WTC11 (cell line): ENCODE measurements at regions not wholly inside any gene's neighbourhood (a gene's known extent, or its start where the extent isn't known, plus 50 kb on each side); places are given as distances from the start of the nearest gene placed in this dataset.

ENCODE experiments used
- ATAC-seq: fragments of 200-7000 bp; cut with Tn5 transposase; 2 replicates; pipeline ENCODE4 v1.10.0; 2021; ENCODE audit warnings: mild to moderate bottlenecking, moderate library complexity
- CTCF ChIA-PET: fragments of 300-600 bp; sonication (Branson Sonifier 250); formaldehyde crosslinking; loops from one replicate; lab custom pipeline; 2021; ENCODE audit warnings: antibody characterized with exemption; lab: Charles Lee
- POLR2A ChIA-PET: fragments of 350-600 bp; sonication (Branson Sonifier 250); formaldehyde crosslinking; loops from one replicate; lab custom pipeline; 2021; ENCODE audit warnings: antibody characterized with exemption; lab: Charles Lee
- DNase-seq: peaks from one replicate; pipeline ENCODE4 v3.0.0; 2021; ENCODE audit warnings: low spot score
- H3K27ac Mint-ChIP-seq: 2 replicates; pipeline ENCODE4 v1.8.0; 2021; ENCODE audit warnings: mixed read lengths
- H3K27me3 Mint-ChIP-seq: 2 replicates; pipeline ENCODE4 v1.8.0; 2021; ENCODE audit warnings: low read depth, mild to moderate bottlenecking, moderate library complexity, mixed read lengths
- H3K36me3 Mint-ChIP-seq: 2 replicates; pipeline ENCODE4 v1.8.0; 2021; ENCODE audit warnings: mixed read lengths
- H3K4me1 Mint-ChIP-seq: 2 replicates; pipeline ENCODE4 v1.8.0; 2022; ENCODE audit warnings: mixed read lengths
- H3K4me3 Mint-ChIP-seq: 2 replicates; pipeline ENCODE4 v1.8.0; 2021; ENCODE audit warnings: mild to moderate bottlenecking, moderate library complexity, mixed read lengths
- H3K9me3 Mint-ChIP-seq: 2 replicates; pipeline ENCODE4 v1.8.0; 2021; ENCODE audit warnings: mixed read lengths
- CBFB ChIP-seq: sonication (generic); formaldehyde crosslinking; IDR thresholded peaks from 2 replicates; pipeline ENCODE4 v1.8.1; 2022; ENCODE audit warnings: mild to moderate bottlenecking, low read depth, missing genetic modification reagents
- EMX1 ChIP-seq: fragments of 250-450 bp; sonication (Bioruptor Pico); IDR thresholded peaks from 2 replicates; pipeline ENCODE4 v1.8.0; 2021; ENCODE audit warnings: mild to moderate bottlenecking
- FOXP1 ChIP-seq: sonication (generic); formaldehyde crosslinking; IDR thresholded peaks from 2 replicates; pipeline ENCODE4 v1.8.0; 2022; ENCODE audit warnings: missing genetic modification reagents, mild to moderate bottlenecking, moderate library complexity, borderline replicate concordance
- IRF2 ChIP-seq: sonication (generic); formaldehyde crosslinking; IDR thresholded peaks from 2 replicates; pipeline ENCODE4 v1.8.0; 2022; ENCODE audit warnings: low read depth, missing genetic modification reagents, borderline replicate concordance
- NFE2L1 ChIP-seq: sonication (generic); formaldehyde crosslinking; IDR thresholded peaks from 2 replicates; pipeline ENCODE4 v1.8.1; 2023; ENCODE audit warnings: missing genetic modification reagents
- OVOL2 ChIP-seq: fragments of 250-450 bp; sonication (Bioruptor Pico); IDR thresholded peaks from 2 replicates; pipeline ENCODE4 v1.9.0; 2021; ENCODE audit warnings: mild to moderate bottlenecking, borderline replicate concordance
- RORB ChIP-seq: fragments of 250-450 bp; sonication (Bioruptor Pico); IDR thresholded peaks from 2 replicates; pipeline ENCODE4 v1.9.0; 2021; ENCODE audit warnings: mild to moderate bottlenecking
- SOX15 ChIP-seq: fragments of 250-450 bp; sonication (Bioruptor Pico); IDR thresholded peaks from 2 replicates; pipeline ENCODE4 v1.9.0; 2021; ENCODE audit warnings: mild to moderate bottlenecking
- SP1 ChIP-seq: sonication (generic); formaldehyde crosslinking; conservative IDR thresholded peaks from 2 replicates; pipeline ENCODE4 v1.8.1; 2022; ENCODE audit warnings: missing genetic modification reagents
- TEAD1 ChIP-seq: sonication (generic); formaldehyde crosslinking; IDR thresholded peaks from 2 replicates; pipeline ENCODE4 v1.8.0; 2022; ENCODE audit warnings: mild to moderate bottlenecking, missing genetic modification reagents
- ZNF121 ChIP-seq: sonication (generic); formaldehyde crosslinking; IDR thresholded peaks from 2 replicates; pipeline ENCODE4 v1.8.0; 2023; ENCODE audit warnings: missing genetic modification reagents
- ZNF263 ChIP-seq: sonication (generic); formaldehyde crosslinking; IDR thresholded peaks from 2 replicates; pipeline ENCODE4 v1.8.1; 2022; ENCODE audit warnings: low read depth, mild to moderate bottlenecking, moderate library complexity, missing genetic modification reagents
- ZNF671 ChIP-seq: fragments of 250-450 bp; sonication (Bioruptor Pico); IDR thresholded peaks from 2 replicates; pipeline ENCODE4 v1.8.0; 2021; ENCODE audit warnings: mild to moderate bottlenecking
- TF ChIP-seq, protein P1 (sequence below): sonication (generic); formaldehyde crosslinking; IDR thresholded peaks from 2 replicates; pipeline ENCODE4 v1.8.0; 2023; ENCODE audit warnings: missing genetic modification reagents
- TF ChIP-seq, protein P2 (sequence below): sonication (generic); formaldehyde crosslinking; IDR thresholded peaks from 2 replicates; pipeline ENCODE4 v1.8.0; 2022; ENCODE audit warnings: mild to moderate bottlenecking, missing genetic modification reagents
- TF ChIP-seq, protein P3 (sequence below): sonication (generic); formaldehyde crosslinking; IDR thresholded peaks from 2 replicates; pipeline ENCODE4 v1.8.1; 2023; ENCODE audit warnings: mild to moderate bottlenecking, missing genetic modification reagents, borderline replicate concordance
- TF ChIP-seq, protein P4 (sequence below): fragments of 250-450 bp; sonication (Bioruptor Pico); IDR thresholded peaks from 2 replicates; pipeline ENCODE4 v1.9.0; 2021; ENCODE audit warnings: mild to moderate bottlenecking
- TF ChIP-seq, protein P5 (sequence below): sonication (generic); formaldehyde crosslinking; IDR thresholded peaks from 2 replicates; pipeline ENCODE4 v1.8.1; 2023; ENCODE audit warnings: mild to moderate bottlenecking, missing genetic modification reagents, moderate library complexity
- TF ChIP-seq, protein P6 (sequence below): sonication (generic); formaldehyde crosslinking; conservative IDR thresholded peaks from 2 replicates; pipeline ENCODE4 v1.8.1; 2022; ENCODE audit warnings: mild to moderate bottlenecking, missing genetic modification reagents
- TF ChIP-seq, protein P7 (sequence below): fragments of 200-600 bp; IDR thresholded peaks from 2 replicates; pipeline ENCODE4 v1.8.0; 2022; ENCODE audit warnings: antibody characterized with exemption

DNA sequence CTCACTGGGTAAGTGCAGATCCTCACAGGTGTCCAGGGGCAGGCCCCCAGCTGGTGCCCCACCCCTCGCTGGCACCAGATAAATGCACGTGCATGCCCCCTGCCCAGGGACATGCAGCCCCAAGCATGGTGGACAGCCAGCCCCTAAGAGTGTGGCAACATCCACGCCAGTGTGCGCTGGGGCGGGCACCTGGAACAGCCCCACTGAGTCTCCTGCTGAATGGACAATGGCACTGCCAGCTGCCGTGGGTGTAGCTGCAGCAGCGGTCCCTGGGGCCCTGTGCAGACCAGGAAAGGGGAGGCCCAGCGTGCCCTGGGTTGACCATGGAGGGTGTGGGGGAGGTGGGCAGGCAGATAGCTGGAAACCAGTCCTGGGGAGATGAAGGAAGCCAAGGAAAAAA, 538.7 kb upstream of the SGCG start:
- no peaks in the 10 kb centered on the region; the same call in 1 of the 2 replicates for H3K27me3 Mint-ChIP-seq
- ChIA-PET CTCF (no interaction called here), POLR2A (no interaction called here)
- no peaks in the 10 kb centered on the region for H3K36me3 Mint-ChIP-seq
- H3K9me3 Mint-ChIP-seq: 0 out of 2 replicates have a peak, but pooled peaks cover 4% of the 10 kb centered on the region
- ATAC-seq (no peak), DNase-seq (no peak)
- H3K4me3 Mint-ChIP-seq: no peak overlapping the region
- H3K4me1 Mint-ChIP-seq: no peaks in the 10 kb centered on the region
- TF ChIP-seq TEAD1 (CRISPR knock-in tag) (no peak), IRF2 (CRISPR knock-in tag) (no peak), RORB (no peak), SP1 (CRISPR knock-in tag) (no peak), FOXP1 (CRISPR knock-in tag) (no peak), ZNF671 (CRISPR knock-in tag) (no peak), CBFB (CRISPR knock-in tag) (no peak), EMX1 (no peak), SOX15 (CRISPR knock-in tag) (no peak), OVOL2 (CRISPR knock-in tag) (no peak)
- TF ChIP-seq, protein P1, sequence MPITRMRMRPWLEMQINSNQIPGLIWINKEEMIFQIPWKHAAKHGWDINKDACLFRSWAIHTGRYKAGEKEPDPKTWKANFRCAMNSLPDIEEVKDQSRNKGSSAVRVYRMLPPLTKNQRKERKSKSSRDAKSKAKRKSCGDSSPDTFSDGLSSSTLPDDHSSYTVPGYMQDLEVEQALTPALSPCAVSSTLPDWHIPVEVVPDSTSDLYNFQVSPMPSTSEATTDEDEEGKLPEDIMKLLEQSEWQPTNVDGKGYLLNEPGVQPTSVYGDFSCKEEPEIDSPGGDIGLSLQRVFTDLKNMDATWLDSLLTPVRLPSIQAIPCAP (CRISPR knock-in tag): no peak
- TF ChIP-seq, protein P2, sequence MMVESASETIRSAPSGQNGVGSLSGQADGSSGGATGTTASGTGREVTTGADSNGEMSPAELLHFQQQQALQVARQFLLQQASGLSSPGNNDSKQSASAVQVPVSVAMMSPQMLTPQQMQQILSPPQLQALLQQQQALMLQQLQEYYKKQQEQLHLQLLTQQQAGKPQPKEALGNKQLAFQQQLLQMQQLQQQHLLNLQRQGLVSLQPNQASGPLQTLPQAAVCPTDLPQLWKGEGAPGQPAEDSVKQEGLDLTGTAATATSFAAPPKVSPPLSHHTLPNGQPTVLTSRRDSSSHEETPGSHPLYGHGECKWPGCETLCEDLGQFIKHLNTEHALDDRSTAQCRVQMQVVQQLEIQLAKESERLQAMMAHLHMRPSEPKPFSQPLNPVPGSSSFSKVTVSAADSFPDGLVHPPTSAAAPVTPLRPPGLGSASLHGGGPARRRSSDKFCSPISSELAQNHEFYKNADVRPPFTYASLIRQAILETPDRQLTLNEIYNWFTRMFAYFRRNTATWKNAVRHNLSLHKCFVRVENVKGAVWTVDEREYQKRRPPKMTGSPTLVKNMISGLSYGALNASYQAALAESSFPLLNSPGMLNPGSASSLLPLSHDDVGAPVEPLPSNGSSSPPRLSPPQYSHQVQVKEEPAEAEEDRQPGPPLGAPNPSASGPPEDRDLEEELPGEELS (CRISPR knock-in tag): no peak
- TF ChIP-seq, protein P3, sequence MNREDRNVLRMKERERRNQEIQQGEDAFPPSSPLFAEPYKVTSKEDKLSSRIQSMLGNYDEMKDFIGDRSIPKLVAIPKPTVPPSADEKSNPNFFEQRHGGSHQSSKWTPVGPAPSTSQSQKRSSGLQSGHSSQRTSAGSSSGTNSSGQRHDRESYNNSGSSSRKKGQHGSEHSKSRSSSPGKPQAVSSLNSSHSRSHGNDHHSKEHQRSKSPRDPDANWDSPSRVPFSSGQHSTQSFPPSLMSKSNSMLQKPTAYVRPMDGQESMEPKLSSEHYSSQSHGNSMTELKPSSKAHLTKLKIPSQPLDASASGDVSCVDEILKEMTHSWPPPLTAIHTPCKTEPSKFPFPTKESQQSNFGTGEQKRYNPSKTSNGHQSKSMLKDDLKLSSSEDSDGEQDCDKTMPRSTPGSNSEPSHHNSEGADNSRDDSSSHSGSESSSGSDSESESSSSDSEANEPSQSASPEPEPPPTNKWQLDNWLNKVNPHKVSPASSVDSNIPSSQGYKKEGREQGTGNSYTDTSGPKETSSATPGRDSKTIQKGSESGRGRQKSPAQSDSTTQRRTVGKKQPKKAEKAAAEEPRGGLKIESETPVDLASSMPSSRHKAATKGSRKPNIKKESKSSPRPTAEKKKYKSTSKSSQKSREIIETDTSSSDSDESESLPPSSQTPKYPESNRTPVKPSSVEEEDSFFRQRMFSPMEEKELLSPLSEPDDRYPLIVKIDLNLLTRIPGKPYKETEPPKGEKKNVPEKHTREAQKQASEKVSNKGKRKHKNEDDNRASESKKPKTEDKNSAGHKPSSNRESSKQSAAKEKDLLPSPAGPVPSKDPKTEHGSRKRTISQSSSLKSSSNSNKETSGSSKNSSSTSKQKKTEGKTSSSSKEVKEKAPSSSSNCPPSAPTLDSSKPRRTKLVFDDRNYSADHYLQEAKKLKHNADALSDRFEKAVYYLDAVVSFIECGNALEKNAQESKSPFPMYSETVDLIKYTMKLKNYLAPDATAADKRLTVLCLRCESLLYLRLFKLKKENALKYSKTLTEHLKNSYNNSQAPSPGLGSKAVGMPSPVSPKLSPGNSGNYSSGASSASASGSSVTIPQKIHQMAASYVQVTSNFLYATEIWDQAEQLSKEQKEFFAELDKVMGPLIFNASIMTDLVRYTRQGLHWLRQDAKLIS (CRISPR knock-in tag): no peak
- TF ChIP-seq, protein P4, sequence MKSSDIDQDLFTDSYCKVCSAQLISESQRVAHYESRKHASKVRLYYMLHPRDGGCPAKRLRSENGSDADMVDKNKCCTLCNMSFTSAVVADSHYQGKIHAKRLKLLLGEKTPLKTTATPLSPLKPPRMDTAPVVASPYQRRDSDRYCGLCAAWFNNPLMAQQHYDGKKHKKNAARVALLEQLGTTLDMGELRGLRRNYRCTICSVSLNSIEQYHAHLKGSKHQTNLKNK (CRISPR knock-in tag): no peak
- TF ChIP-seq, all 79 proteins: peak for 0
- H3K27ac Mint-ChIP-seq: no peak overlapping the region

DNA sequence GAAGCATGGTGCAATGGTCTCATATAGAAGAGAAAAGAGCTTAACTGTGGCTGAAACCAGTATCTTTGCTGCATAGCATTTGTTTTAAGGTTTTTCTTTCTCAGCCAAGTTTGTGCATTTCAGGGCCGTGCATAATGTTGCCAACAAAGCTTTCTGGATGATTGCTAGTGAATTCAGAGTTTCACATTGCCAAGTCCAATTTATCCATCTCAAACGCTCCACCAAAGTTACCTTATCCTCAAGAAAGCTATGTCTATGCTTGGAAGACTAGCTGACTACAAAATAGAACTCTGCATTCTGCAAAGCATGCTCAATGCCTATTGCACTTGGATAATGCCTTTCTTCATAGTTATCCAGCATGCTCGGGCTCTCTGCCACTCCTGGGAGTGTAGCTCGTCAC, 535.8 kb upstream of the SGCG start:
- H3K27ac Mint-ChIP-seq: no peak overlapping the region

DNA sequence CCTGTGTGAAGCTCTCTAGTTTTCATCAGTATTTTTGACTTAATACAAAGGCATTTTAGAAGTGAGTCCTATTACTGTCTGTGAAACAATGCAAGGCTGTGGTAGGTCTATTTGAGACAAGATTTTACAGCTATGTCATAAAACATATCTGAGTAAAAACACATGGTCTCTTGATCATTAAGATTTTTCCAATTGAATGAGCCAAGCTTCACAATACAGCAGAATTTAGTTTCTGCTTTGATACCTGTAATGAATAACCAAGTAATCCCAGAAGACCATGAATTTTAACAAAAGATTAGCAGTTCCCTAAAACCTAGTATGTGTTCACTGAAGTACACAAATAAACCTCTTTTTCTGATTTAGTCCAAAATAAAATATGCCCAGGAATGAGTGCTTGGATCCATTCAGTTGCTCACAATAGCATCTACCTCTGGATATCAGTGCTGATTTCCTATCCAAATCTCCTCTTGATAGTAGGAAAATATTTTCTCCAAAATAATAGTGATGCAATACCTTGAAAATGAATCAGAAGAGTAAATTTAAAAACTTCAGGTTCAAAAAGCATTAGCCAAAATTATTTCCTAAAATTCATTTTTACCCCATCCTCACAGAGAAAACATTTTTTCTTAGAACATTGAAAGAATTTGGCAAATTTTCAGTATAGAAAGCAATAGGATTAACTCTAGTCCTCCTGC, 533.5 kb upstream of the SGCG start:
- no peaks in the 10 kb centered on the region for H3K36me3 Mint-ChIP-seq
- ChIA-PET POLR2A (interaction anchor here (0.6 kb wide), 1 partner anchor 630 kb away, joined by 7 read pairs; no protein-coding TSS in a partner anchor), CTCF (interaction anchor here (1.0 kb wide), 1 partner anchor 17 kb away, joined by 3 read pairs; no protein-coding TSS in a partner anchor)
- no peaks in the 10 kb centered on the region; the same call in 1 of the 2 replicates for H3K27me3 Mint-ChIP-seq
- no peak overlapping the region for H3K4me3 Mint-ChIP-seq
- no peak overlapping the region for H3K27ac Mint-ChIP-seq
- TF ChIP-seq ZNF121 (CRISPR knock-in tag) (no peak), ZNF263 (CRISPR knock-in tag) (no peak), ZNF671 (CRISPR knock-in tag) (no peak)
- TF ChIP-seq, protein P5, sequence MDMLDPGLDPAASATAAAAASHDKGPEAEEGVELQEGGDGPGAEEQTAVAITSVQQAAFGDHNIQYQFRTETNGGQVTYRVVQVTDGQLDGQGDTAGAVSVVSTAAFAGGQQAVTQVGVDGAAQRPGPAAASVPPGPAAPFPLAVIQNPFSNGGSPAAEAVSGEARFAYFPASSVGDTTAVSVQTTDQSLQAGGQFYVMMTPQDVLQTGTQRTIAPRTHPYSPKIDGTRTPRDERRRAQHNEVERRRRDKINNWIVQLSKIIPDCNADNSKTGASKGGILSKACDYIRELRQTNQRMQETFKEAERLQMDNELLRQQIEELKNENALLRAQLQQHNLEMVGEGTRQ (CRISPR knock-in tag): no peak
- TF ChIP-seq, protein P6, sequence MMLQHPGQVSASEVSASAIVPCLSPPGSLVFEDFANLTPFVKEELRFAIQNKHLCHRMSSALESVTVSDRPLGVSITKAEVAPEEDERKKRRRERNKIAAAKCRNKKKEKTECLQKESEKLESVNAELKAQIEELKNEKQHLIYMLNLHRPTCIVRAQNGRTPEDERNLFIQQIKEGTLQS (CRISPR knock-in tag): no peak
- TF ChIP-seq, protein P7, sequence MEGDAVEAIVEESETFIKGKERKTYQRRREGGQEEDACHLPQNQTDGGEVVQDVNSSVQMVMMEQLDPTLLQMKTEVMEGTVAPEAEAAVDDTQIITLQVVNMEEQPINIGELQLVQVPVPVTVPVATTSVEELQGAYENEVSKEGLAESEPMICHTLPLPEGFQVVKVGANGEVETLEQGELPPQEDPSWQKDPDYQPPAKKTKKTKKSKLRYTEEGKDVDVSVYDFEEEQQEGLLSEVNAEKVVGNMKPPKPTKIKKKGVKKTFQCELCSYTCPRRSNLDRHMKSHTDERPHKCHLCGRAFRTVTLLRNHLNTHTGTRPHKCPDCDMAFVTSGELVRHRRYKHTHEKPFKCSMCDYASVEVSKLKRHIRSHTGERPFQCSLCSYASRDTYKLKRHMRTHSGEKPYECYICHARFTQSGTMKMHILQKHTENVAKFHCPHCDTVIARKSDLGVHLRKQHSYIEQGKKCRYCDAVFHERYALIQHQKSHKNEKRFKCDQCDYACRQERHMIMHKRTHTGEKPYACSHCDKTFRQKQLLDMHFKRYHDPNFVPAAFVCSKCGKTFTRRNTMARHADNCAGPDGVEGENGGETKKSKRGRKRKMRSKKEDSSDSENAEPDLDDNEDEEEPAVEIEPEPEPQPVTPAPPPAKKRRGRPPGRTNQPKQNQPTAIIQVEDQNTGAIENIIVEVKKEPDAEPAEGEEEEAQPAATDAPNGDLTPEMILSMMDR: no peak
- DNase-seq (no peak), ATAC-seq (no peak)
- H3K4me1 Mint-ChIP-seq: peaks cover 8% of the 10 kb centered on the region
- 0 out of 2 replicates have a peak, but pooled peaks cover 4% of the 10 kb centered on the region for H3K9me3 Mint-ChIP-seq

More for the DNA sequence above, 535.8 kb upstream of the SGCG start:
- Mint-ChIP-seq H3K4me1 (peaks cover 8% of the 10 kb centered on the region), H3K27me3 (no peaks in the 10 kb centered on the region; the same call in 1 of the 2 replicates), H3K36me3 (no peaks in the 10 kb centered on the region), H3K4me3 (no peak overlapping the region), H3K9me3 (0 out of 2 replicates have a peak, but pooled peaks cover 4% of the 10 kb centered on the region)
- ChIA-PET POLR2A (no interaction called here), CTCF (no interaction called here)
- DNase-seq (no peak), ATAC-seq (no peak)
- no peak for TF ChIP-seq ZNF671 (CRISPR knock-in tag)
- TF ChIP-seq NFE2L1: no peak
